Mesothelial cell of epicardium (in vitro differentiated cells): ENCODE measurements at regions not wholly inside any gene's neighbourhood (a gene's known extent, or its start where the extent isn't known, plus 50 kb on each side); places are given as distances from the start of the nearest gene placed in this dataset.
"Not testable (repeated sequence)": the region's sequence is repeated elsewhere in the genome, so short reads cannot be mapped to it uniquely, and the experiment has no call there.

Experiments used
- DNase-seq, 2 experiments: peaks; one replicate each; pipeline ENCODE4 v3.0.0; 2021; ENCODE audit warnings: low spot score in 2 of 2; ENCODE audit not compliant: unreplicated experiment in 2 of 2
- H3K27ac Mint-ChIP-seq: 2 replicates; pipeline ENCODE4 v1.8.0; 2021; ENCODE audit warnings: mixed read lengths
- H3K27me3 Mint-ChIP-seq: 2 replicates; pipeline ENCODE4 v1.8.0; 2021; ENCODE audit warnings: low read depth, mixed read lengths
- H3K36me3 Mint-ChIP-seq: 2 replicates; pipeline ENCODE4 v1.8.0; 2021; ENCODE audit warnings: mixed read lengths
- H3K4me1 Mint-ChIP-seq: 2 replicates; pipeline ENCODE4 v1.8.0; 2021; ENCODE audit warnings: mixed read lengths
- H3K4me3 Mint-ChIP-seq: 2 replicates; pipeline ENCODE4 v1.8.0; 2021; ENCODE audit warnings: mild to moderate bottlenecking, moderate library complexity, mixed read lengths
- H3K9me3 Mint-ChIP-seq: 2 replicates; pipeline ENCODE4 v1.8.0; 2021; ENCODE audit warnings: mixed read lengths
- TF ChIP-seq, protein P1 (sequence below): fragments of 200-600 bp; sonication (generic); IDR thresholded peaks from one replicate; pipeline ENCODE4 v1.5.0; 2021; ENCODE audit warnings: antibody characterized with exemption; ENCODE audit not compliant: unreplicated experiment

DNA sequence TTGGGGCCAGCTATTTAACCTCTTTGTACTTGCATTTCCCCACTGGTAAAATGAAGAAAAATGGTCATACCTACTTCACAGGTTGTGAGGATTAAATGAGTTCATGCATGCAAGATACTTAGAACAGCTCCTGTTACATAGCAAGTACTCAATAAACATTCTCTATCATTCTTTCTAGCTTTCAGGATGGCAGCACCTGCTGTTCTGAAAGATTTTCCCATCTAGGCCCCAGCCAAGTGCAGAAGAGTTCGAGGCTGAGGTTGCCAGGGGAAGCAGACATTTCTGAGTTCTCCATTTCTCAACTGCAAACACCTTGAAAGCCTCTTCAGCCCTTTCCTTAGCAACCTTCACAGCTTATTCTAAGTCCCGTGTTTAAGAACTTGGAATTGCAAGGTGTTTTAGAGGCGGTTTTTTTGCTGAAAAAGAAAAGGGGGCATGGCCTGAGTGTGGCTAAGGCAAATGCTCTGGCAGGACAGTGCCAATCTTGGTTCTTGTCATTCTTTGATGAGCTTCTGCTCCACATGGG, 73.0 kb upstream of the PRMT8 start:
- Mint-ChIP-seq H3K27me3 (peaks cover 68% of the 10 kb centered on the region), H3K4me3 (no peak overlapping the region), H3K9me3 (peaks cover 15% of the 10 kb centered on the region), H3K4me1 (no peaks in the 10 kb centered on the region), H3K27ac (no peak overlapping the region), H3K36me3 (no peaks in the 10 kb centered on the region)
- TF ChIP-seq, protein P1, sequence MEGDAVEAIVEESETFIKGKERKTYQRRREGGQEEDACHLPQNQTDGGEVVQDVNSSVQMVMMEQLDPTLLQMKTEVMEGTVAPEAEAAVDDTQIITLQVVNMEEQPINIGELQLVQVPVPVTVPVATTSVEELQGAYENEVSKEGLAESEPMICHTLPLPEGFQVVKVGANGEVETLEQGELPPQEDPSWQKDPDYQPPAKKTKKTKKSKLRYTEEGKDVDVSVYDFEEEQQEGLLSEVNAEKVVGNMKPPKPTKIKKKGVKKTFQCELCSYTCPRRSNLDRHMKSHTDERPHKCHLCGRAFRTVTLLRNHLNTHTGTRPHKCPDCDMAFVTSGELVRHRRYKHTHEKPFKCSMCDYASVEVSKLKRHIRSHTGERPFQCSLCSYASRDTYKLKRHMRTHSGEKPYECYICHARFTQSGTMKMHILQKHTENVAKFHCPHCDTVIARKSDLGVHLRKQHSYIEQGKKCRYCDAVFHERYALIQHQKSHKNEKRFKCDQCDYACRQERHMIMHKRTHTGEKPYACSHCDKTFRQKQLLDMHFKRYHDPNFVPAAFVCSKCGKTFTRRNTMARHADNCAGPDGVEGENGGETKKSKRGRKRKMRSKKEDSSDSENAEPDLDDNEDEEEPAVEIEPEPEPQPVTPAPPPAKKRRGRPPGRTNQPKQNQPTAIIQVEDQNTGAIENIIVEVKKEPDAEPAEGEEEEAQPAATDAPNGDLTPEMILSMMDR = no peak
- no peak for DNase-seq

DNA sequence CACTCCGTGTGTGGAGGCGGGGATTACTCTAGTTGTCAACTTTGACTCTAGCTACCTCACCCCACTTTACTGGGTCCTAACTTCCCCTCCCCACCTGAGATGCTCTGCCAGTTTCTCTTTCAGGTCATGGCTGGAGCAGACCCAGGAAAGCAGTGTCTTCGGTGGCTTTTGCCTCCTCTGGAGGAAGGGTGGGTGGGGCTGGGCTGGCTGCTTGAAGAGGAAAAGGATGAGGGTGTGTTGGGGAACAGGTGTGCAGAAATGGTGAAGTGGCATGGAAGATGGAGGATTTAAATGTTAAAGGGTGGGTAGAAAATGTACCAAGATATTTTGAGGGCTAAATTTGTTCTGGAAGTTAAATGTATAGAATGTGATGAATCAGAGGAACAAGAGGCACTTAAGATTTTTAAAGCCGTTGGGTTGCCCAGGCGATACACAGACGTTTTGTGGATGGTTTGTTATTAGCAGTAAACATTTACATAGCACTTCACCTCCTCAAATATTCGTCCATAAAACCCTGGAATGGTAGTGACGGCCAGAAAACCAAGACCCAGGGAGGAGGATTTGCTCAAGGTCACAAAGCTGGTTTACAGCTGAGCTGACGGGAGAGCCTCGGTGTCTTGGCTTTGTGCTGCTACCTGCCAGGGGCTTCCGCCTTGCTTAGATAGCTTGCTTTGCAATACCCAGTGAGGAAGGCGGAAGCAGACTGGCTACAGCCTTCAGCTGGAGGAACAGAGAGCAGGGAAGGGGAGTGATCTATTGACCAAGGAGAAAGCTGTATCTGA, 72.2 kb upstream of the PRMT8 start:
- H3K9me3 Mint-ChIP-seq = peaks cover 11% of the 10 kb centered on the region
- peaks cover 69% of the 10 kb centered on the region for H3K27me3 Mint-ChIP-seq
- no peak overlapping the region for H3K27ac Mint-ChIP-seq
- no peaks in the 10 kb centered on the region for H3K36me3 Mint-ChIP-seq
- no peak overlapping the region for H3K4me3 Mint-ChIP-seq
- no peak for DNase-seq
- TF ChIP-seq, protein P1 = no peak
- no peaks in the 10 kb centered on the region for H3K4me1 Mint-ChIP-seq

DNA sequence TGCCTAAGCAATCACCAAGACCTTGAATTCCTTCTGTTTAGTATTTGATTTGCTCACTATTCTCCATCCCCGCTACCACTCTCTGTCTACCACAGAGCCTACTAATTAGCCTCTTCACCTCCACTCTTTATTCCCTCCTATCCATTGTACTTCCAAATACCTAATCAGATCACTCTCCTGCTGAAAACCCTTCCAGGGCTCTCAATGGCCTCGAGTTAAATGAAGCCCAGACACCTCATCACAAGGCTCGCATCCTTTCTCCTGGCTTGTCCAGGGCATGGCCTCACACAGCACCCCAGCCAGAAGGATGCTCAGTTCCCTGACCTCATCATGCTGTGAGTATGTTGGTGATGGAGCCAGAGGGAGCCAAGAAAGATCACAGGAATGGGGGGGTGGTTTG, 71.4 kb upstream of the PRMT8 start:
- H3K27me3 Mint-ChIP-seq = peaks cover 72% of the 10 kb centered on the region
- TF ChIP-seq, protein P1 = no peak
- H3K27ac Mint-ChIP-seq = no peak overlapping the region
- H3K9me3 Mint-ChIP-seq = peaks cover 8% of the 10 kb centered on the region
- no peaks in the 10 kb centered on the region for H3K4me1 Mint-ChIP-seq
- H3K36me3 Mint-ChIP-seq = no peaks in the 10 kb centered on the region
- DNase-seq = no peak
- no peak overlapping the region for H3K4me3 Mint-ChIP-seq

DNA sequence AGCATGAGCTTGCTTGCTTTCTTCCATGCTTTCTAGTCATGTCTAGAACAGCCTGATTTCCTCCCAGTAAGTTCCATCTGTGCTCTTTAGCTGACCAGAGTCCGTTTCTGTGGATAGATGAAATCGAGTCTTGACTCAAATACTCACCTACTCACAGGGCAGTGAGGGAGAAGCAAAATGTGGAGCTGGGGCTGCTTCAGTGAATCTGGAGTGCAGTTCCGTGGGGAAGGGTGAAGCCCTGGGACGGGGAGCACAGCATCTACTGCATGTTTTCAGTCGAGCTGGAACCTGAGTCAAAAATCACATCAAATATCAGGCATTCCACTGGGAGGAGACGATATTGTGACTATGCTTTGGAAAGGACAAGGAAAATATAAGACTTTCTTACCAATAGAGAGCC, 70.3 kb upstream of the PRMT8 start:
- Mint-ChIP-seq H3K4me1 (no peaks in the 10 kb centered on the region), H3K4me3 (no peak overlapping the region), H3K27ac (no peak overlapping the region), H3K9me3 (peaks cover 6% of the 10 kb centered on the region), H3K36me3 (no peaks in the 10 kb centered on the region), H3K27me3 (peaks cover 73% of the 10 kb centered on the region)
- DNase-seq = no peak
- TF ChIP-seq, protein P1 = no peak

DNA sequence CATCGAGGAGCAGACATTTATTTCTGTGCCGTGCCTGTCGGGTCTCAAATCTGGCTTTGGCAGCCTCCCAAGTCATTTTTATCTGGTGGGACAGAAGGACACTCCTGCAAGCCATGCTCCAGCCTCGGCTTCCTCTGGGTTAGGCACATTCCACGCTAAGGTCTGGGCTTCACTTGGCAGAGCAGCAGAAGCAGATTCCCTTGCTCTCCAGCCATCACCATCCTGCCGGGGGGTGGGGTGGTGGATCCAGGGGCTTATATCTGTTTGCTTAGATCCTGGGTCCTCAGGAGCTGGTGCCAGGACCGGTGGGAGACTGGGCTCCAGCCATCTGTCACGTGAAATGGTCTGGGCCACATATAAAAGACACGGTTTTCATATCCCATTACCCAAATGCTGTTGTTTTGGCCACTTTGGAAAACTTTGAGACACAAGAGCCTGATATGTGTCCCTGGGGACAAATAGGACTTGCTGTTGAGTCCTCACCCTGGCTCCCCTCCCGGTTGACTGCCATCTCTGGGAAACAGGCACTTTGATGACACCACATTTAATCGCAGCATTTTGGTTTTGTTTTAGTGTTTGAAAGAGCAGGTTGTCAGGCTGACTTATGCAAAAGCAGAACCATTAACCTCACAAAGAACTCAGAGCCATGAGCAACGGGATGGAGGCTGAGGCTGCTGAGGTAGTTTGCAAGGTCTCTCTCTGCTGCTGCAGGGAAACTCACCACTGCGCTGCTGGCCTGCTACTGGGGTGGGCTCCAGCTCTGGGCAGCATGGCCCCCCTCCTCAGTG, 69.6 kb upstream of the PRMT8 start:
- Mint-ChIP-seq H3K4me3 (no peak overlapping the region), H3K9me3 (peaks cover 6% of the 10 kb centered on the region), H3K4me1 (no peaks in the 10 kb centered on the region), H3K27ac (no peak overlapping the region), H3K36me3 (no peaks in the 10 kb centered on the region), H3K27me3 (peaks cover 73% of the 10 kb centered on the region)
- DNase-seq = no peak
- TF ChIP-seq, protein P1 = no peak

DNA sequence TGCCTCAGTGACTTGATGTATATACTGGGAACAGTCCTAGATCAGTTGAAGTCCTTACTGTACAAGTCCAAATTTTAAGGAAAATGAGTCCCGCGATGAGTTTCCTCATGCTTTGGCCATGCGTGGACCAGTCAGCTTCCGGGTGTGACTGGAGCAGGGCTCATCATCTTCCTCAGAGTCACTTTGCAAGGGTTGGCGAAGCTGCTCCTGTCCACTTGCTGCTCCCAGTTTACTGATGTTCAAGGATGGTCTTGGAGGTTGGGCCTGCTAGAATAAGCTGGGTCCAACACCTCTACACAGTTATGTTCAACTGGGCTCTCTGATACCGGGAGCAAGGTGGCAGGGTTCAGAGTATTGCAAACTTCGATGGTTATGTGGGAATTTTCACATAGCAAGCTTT, 66.2 kb upstream of the PRMT8 start:
- not testable (repeated sequence) for H3K4me3 Mint-ChIP-seq, H3K27ac Mint-ChIP-seq, H3K36me3 Mint-ChIP-seq, H3K4me1 Mint-ChIP-seq, DNase-seq, H3K9me3 Mint-ChIP-seq
- peaks cover 69% of the 10 kb centered on the region for H3K27me3 Mint-ChIP-seq
